Erythroblast (primary cell): ENCODE measurements at regions not wholly inside any gene's neighbourhood (a gene's known extent, or its start where the extent isn't known, plus 50 kb on each side); places are given as distances from the start of the nearest gene placed in this dataset.
"Not testable (repeated sequence)": the region's sequence is repeated elsewhere in the genome, so short reads cannot be mapped to it uniquely, and the experiment has no call there.

ENCODE experiments used
- DNase-seq, 2 experiments: peaks; one replicate each; lab custom pipeline; 2025; lab: John Stamatoyannopoulos, UW
- GATA1 ChIP-seq: IDR thresholded peaks from 2 replicates; pipeline ENCODE4 v1.6.1; 2011; ENCODE audit warnings: low read depth, mild to moderate bottlenecking, control low read depth, low read length, moderate library complexity
- POLR2A ChIP-seq: IDR thresholded peaks from 2 replicates; pipeline ENCODE4 v1.6.1; 2011; ENCODE audit warnings: mild to moderate bottlenecking, low read length

- TF ChIP-seq GATA1 = no peak
- TF ChIP-seq POLR2A = no peak
Observed at GRCh38 chr3:178329936-178330335, 206.3 kb upstream of the KCNMB2 start.

GRCh38 chr3:178334239-178334638 lies 202.0 kb upstream of the KCNMB2 start:
- no peak for DNase-seq
- TF ChIP-seq POLR2A = no peak
- no peak for TF ChIP-seq GATA1

More at GRCh38 chr3:178329936-178330335, 206.3 kb upstream of the KCNMB2 start:
- DNase-seq = no peak

GRCh38 chr3:178336336-178336735 lies 199.9 kb upstream of the KCNMB2 start:
- DNase-seq = no peak
- TF ChIP-seq GATA1 = no peak
- TF ChIP-seq POLR2A = no peak

GRCh38 chr3:178340506-178340905 lies 195.7 kb upstream of the KCNMB2 start:
- no peak for DNase-seq
- TF ChIP-seq POLR2A = no peak

- DNase-seq = no peak
- no peak for TF ChIP-seq POLR2A
Observed at GRCh38 chr3:178341636-178342035, 194.6 kb upstream of the KCNMB2 start.

- TF ChIP-seq POLR2A (no peak), GATA1 (no peak)
- DNase-seq = no peak
Observed at GRCh38 chr3:178342111-178342510, 194.1 kb upstream of the KCNMB2 start.

- no peak for DNase-seq
- TF ChIP-seq POLR2A (no peak), GATA1 (no peak)
Observed at GRCh38 chr3:178343433-178344038, 192.7 kb upstream of the KCNMB2 start.

GRCh38 chr3:178345944-178346343 lies 190.3 kb upstream of the KCNMB2 start:
- TF ChIP-seq POLR2A = no peak
- TF ChIP-seq GATA1 = no peak
- no peak for DNase-seq

GRCh38 chr3:178348561-178349217 lies 187.5 kb upstream of the KCNMB2 start:
- not testable (repeated sequence) for DNase-seq

- DNase-seq = not testable (repeated sequence)
Observed at GRCh38 chr3:178349218-178349596, 187.0 kb upstream of the KCNMB2 start.

GRCh38 chr3:178350763-178351162 lies 185.5 kb upstream of the KCNMB2 start:
- DNase-seq = no peak
- TF ChIP-seq GATA1 (no peak), POLR2A (no peak)

- TF ChIP-seq GATA1 (no peak), POLR2A (no peak)
- no peak for DNase-seq
Observed at GRCh38 chr3:178352326-178353005, 183.8 kb upstream of the KCNMB2 start.

GRCh38 chr3:178353006-178353694 lies 183.1 kb upstream of the KCNMB2 start:
- no peak for TF ChIP-seq GATA1
- no peak for TF ChIP-seq POLR2A
- no peak for DNase-seq

- TF ChIP-seq GATA1 = no peak
- no peak for TF ChIP-seq POLR2A
- no peak for DNase-seq
Observed at GRCh38 chr3:178359728-178360127, 176.5 kb upstream of the KCNMB2 start.

GRCh38 chr3:178363048-178363447 lies 173.2 kb upstream of the KCNMB2 start:
- DNase-seq = not testable (repeated sequence)
